ENCODE measurements at regions not wholly inside any gene's neighbourhood (a gene's known extent, or its start where the extent isn't known, plus 50 kb on each side); places are given as distances from the start of the nearest gene placed in this dataset.

DNA sequence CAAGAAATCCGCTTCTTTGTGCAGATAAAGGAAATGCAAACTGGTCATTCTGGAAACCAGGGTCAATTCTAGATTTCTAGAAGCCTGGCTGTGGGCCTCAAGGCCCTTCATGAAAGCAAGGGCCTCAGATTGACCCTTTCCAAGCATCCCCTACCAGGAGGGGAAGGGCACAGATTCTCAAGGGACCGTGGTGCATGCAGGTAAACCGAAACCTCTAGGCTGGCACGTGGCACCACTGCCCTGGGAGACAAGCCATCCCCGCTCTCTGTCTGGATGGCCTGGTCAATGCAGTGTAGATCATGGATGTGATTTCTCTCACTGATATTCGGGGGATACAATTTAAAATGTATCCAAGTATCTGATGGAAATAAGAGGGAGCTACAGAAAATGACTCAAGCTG is 69.4 kb downstream of the TOMM20 start:
- CTCF ChIA-PET: interaction anchor here (0.7 to 1.1 kb wide), 2 partner anchors 8 to 31 kb away, joined by 3 to 4 read pairs; no protein-coding TSS in a partner anchor
- Histone ChIP-seq H3K4me3 (ENCODE audit: low read depth, low read length) (no peak overlapping the region), H3K9me3 (ENCODE audit: control insufficient read depth, insufficient read depth, low read depth, low read length) (no peaks in the 10 kb centered on the region), H3K4me1 (ENCODE audit: control insufficient read depth, insufficient read depth, low read length) (no peaks in the 10 kb centered on the region), H3K27ac (ENCODE audit: extremely low read depth, low read depth, low read length) (no peak overlapping the region), H3K36me3 (ENCODE audit: control insufficient read depth in 2 of 2, insufficient read depth in 1 of 2, low read length in 2 of 2) (no peaks in the 10 kb centered on the region)
- no peak for TF ChIP-seq FEZF1 (tag by site-specific recombination; IDR thresholded peaks at IDR 0.05)
- TF ChIP-seq, protein P1, sequence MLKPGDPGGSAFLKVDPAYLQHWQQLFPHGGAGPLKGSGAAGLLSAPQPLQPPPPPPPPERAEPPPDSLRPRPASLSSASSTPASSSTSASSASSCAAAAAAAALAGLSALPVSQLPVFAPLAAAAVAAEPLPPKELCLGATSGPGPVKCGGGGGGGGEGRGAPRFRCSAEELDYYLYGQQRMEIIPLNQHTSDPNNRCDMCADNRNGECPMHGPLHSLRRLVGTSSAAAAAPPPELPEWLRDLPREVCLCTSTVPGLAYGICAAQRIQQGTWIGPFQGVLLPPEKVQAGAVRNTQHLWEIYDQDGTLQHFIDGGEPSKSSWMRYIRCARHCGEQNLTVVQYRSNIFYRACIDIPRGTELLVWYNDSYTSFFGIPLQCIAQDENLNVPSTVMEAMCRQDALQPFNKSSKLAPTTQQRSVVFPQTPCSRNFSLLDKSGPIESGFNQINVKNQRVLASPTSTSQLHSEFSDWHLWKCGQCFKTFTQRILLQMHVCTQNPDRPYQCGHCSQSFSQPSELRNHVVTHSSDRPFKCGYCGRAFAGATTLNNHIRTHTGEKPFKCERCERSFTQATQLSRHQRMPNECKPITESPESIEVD (tag by site-specific recombination; IDR thresholded peaks at IDR 0.05): no peak
- TF ChIP-seq ZNF280D (tag by site-specific recombination; IDR thresholded peaks at IDR 0.05): no peak
- TF ChIP-seq HOXD13 (CRISPR knock-in tag; IDR thresholded peaks at IDR 0.05; ENCODE audit: borderline replicate concordance): no peak
- TF ChIP-seq KLF8 (tag by site-specific recombination; IDR thresholded peaks at IDR 0.05): no peak
- no peak for TF ChIP-seq ZNF830 (tag by site-specific recombination; IDR thresholded peaks at IDR 0.05; ENCODE audit: low read depth)
- TF ChIP-seq ZNF16 (tag by site-specific recombination; IDR thresholded peaks at IDR 0.05; ENCODE audit: low read depth): no peak
- no peak for TF ChIP-seq GLI2 (tag by site-specific recombination; IDR thresholded peaks at IDR 0.05; ENCODE audit: borderline replicate concordance, low read depth)
- TF ChIP-seq ZNF335 (tag by site-specific recombination; conservative IDR thresholded peaks at IDR 0.05): no peak
- TF ChIP-seq ZNF555 (tag by site-specific recombination; conservative IDR thresholded peaks at IDR 0.05): no peak
- no peak for TF ChIP-seq ZNF513 (tag by site-specific recombination; IDR thresholded peaks at IDR 0.05)
- no peak for TF ChIP-seq ZNF184 (tag by site-specific recombination; IDR thresholded peaks at IDR 0.05)
- TF ChIP-seq, protein P2, sequence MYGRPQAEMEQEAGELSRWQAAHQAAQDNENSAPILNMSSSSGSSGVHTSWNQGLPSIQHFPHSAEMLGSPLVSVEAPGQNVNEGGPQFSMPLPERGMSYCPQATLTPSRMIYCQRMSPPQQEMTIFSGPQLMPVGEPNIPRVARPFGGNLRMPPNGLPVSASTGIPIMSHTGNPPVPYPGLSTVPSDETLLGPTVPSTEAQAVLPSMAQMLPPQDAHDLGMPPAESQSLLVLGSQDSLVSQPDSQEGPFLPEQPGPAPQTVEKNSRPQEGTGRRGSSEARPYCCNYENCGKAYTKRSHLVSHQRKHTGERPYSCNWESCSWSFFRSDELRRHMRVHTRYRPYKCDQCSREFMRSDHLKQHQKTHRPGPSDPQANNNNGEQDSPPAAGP (tag by site-specific recombination; IDR thresholded peaks at IDR 0.05): no peak
- TF ChIP-seq ZNF23 (tag by site-specific recombination; IDR thresholded peaks at IDR 0.05; ENCODE audit: borderline replicate concordance): no peak
- TF ChIP-seq HOXC10 (CRISPR knock-in tag; IDR thresholded peaks at IDR 0.05): no peak
- TF ChIP-seq, protein P3, sequence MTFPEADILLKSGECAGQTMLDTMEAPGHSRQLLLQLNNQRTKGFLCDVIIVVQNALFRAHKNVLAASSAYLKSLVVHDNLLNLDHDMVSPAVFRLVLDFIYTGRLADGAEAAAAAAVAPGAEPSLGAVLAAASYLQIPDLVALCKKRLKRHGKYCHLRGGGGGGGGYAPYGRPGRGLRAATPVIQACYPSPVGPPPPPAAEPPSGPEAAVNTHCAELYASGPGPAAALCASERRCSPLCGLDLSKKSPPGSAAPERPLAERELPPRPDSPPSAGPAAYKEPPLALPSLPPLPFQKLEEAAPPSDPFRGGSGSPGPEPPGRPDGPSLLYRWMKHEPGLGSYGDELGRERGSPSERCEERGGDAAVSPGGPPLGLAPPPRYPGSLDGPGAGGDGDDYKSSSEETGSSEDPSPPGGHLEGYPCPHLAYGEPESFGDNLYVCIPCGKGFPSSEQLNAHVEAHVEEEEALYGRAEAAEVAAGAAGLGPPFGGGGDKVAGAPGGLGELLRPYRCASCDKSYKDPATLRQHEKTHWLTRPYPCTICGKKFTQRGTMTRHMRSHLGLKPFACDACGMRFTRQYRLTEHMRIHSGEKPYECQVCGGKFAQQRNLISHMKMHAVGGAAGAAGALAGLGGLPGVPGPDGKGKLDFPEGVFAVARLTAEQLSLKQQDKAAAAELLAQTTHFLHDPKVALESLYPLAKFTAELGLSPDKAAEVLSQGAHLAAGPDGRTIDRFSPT (tag by site-specific recombination; IDR thresholded peaks at IDR 0.05): no peak
- TF ChIP-seq ZNF362 (tag by site-specific recombination; IDR thresholded peaks at IDR 0.05): no peak
- no peak for TF ChIP-seq ZNF202 (tag by site-specific recombination; IDR thresholded peaks at IDR 0.05; ENCODE audit: borderline replicate concordance)
- no peak for TF ChIP-seq SETDB1 (IDR thresholded peaks at IDR 0.05; ENCODE audit: insufficient read length, low read length)
- no peak for TF ChIP-seq GFI1B (tag by site-specific recombination; IDR thresholded peaks at IDR 0.05)
- POLR2A ChIA-PET: no interaction called here

Measured in HEK293 (cell line).